ENCODE measurements at regions not wholly inside any gene's neighbourhood (a gene's known extent, or its start where the extent isn't known, plus 50 kb on each side); places are given as distances from the start of the nearest gene placed in this dataset.

DNA sequence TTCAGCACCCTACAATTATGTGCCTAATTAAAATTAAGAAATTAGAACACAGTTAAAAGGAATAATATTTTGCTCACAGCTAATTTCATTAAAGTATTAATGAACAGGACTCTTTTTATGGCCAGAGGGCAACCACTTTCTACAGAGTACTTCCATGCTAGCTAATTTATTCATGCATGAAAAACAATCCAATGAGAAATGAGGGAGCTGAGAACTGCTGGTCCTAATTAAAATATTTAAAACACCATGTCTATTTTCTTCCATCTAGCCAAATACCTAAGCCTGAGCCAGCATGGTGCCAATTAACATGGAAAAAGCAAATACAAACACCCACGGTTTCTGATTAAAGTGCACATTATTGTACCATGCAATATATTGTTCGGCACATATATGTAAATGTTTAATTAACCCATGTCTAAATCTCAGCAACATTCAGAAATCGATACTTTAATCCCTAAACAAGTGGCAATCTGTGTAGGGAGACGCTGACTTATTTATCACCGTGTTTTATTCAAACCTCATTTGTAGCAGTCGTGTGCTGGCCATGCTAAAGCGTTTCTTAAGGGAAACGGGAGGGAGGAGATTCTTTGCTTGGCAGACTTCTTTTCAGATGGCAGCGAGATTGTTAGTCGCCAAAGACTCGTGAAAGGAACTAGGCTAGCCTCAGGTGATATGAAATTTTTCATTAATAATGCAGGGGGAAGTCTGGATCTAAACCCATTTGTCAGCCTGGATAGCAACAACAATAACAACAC is 193.5 kb downstream of the ANXA2 start:
- intact Hi-C loops (cut with micrococcal nuclease): loop anchor here (10.0 kb wide), 1 partner anchor 120 kb away; no protein-coding TSS in a partner anchor

- intact Hi-C loops (cut with micrococcal nuclease): loop anchor here (10.0 kb wide), 1 partner anchor 116 kb away; no protein-coding TSS in a partner anchor
Observed at GRCh38 chr15:60208709-60209108, 189.1 kb downstream of the ANXA2 start.

GRCh38 chr15:60212536-60212935 is 185.2 kb downstream of the ANXA2 start:
- intact Hi-C loops (cut with micrococcal nuclease): no loop called here

DNA sequence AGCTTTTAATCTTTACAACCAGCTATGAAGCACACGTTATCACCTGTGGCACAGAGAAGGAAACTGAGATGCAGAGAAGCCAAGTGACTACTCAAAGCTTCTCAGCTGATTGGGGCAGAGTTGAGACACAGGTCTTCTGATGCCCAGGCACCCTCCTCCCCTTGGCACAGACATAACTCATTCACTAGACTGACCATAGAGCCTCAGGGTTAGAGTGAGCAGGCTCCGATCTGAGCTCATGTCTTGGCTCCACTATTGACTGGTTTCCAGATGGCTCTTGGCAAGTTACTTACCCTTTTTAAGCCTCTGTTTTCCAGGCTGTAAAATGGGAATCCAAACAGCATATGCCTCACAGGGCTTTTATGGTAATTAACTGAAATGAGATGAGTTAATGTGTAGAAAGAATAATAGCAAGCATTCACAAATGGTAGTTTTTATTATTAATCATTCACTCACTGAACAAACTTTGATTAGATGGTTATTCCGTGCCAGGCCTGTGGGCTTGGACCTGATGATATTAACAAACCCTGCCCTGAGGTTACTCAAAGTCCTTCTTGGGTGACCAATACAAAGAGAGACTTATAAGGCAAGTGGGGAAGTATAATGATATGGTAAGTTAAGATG is 184.3 kb downstream of the ANXA2 start:
- intact Hi-C loops (cut with micrococcal nuclease): no loop called here

- intact Hi-C loops (cut with micrococcal nuclease): no loop called here
Observed at GRCh38 chr15:60214201-60214600, 183.6 kb downstream of the ANXA2 start.

DNA sequence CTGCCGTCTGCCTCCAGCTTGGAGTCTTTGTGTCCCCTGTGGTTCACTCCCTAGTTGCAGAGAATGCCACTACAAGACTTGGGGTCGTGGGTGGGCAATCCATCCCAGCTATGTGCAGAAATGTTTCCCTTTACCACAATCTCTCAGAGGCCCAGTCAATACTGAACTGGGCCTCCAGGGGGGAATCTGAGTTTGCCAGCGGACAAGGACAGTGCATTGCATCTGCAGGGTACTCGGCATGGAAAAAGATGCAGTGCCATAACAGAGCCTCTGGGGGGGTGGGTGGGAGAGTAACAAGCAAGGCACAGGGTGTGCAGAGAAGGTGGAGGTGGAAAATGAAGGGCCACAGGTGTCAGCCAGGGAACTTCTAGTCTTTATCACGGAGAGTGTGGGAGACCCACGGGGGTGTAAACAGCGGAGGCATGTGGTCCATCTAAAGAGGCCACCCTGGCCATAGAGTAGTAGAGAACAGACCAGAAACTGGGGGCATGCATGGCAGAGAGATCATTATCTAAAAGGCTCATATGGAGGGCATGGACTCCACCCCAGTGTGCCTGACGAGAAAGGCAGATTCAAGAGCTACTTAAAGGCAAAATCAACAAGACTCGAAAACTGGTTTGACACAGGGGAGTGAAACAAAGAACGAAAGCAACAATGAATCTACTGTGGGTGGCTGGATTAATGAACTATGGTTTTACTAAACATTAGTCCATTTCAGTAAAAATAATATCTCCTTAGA is 182.4 kb downstream of the ANXA2 start:
- intact Hi-C loops (cut with micrococcal nuclease): no loop called here

DNA sequence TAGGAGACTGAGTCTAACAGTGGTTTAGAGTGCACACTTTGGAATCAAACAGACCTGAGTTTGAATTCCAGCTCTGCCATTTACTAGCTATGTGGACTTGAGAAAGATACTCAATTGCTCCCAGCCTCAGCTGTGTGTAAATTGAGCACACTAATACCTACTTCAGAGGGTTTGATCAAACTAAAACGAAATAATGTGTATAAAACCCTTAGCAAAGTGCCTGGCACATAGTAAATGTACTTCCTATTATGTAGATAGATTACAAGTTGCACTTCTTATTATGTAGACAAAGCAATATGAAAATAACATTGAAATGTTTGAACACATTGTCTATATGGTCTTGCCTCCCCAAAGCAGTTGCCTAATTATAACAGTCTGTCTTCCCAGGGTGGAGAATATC is 180.6 kb downstream of the ANXA2 start:
- intact Hi-C loops (cut with micrococcal nuclease): no loop called here

- intact Hi-C loops (cut with micrococcal nuclease): no loop called here
Observed at GRCh38 chr15:60218256-60218655, 179.5 kb downstream of the ANXA2 start.

- intact Hi-C loops (cut with micrococcal nuclease): no loop called here
Observed at GRCh38 chr15:60219866-60220265, 177.9 kb downstream of the ANXA2 start.

GRCh38 chr15:60221356-60221755 is 176.4 kb downstream of the ANXA2 start:
- intact Hi-C loops (cut with micrococcal nuclease): no loop called here

GRCh38 chr15:60222404-60222803 is 175.4 kb downstream of the ANXA2 start:
- intact Hi-C loops (cut with micrococcal nuclease): no loop called here

DNA sequence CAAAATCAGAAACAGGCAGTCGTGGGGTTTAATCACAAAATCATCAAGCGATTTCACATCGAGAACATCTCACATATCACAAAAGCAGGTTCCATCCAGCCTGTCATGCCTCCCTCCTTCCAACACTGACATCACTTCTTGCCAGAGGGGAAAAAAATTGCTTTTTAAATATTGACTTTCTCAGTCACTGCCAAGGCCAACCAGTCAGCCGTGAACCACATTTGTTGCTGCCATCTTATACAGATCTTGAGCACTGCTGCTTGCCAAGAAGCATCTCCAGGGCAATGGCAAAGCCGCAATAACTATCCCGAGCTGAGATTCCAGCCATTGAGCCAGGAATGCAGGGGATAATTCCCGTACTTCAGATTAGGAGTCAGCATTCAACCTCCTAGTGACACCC is 174.6 kb downstream of the ANXA2 start:
- intact Hi-C loops (cut with micrococcal nuclease): no loop called here

DNA sequence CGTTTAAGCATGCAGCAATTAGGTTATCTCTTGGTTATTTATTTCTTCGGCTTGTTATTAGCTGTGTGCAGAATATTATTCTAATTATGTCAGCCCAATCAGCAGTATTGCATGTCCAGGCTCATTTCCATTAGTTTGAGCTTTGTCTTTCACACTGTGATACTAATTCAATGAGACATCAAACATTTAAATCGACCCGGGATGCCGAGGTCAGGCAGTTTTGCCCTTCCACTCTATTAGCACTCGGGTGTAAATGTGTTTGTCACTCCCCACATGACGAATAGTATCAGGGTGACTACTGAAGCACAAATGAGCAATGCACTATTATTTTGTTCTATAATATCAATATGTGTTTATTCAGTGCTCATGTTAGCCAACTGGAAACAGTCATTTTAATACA is 170.9 kb downstream of the ANXA2 start:
- intact Hi-C loops (cut with micrococcal nuclease): no loop called here

DNA sequence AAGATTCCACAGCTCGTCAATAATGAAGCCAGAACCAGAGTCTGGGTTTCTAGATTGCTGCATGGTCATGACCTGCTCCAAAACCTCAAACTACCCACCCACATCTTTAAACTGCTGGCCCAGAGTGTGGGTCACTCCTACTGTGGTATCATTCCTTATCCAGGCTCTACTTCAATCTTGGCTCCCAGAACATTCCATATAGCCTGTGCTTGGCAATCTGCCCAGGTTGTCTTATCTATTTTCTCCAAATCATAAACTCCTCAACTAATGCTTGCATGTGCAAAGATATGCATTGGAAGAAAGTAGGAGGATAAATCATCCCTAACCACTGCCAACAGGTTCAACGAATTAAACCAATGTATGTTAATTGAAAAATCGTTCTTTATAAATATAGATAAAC is 169.7 kb downstream of the ANXA2 start:
- intact Hi-C loops (cut with micrococcal nuclease): no loop called here

DNA sequence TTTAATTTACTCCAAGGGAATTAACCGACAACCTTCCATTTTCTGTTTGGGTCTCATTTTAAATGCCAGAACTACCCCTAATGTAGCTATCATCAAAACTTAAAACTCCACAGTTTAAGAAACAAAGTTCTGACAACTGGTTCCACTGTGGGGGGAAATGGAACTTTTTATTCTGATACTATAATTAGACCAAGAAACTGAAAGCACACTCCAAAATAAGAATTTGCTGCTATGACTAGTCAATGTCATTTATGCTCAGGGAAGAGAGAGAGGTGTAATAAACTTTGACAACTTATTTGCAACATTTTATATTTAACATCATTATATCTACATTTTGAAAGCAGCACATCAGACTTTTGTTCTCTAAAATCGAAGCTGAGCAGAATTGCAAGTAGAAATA is 169.2 kb downstream of the ANXA2 start:
- intact Hi-C loops (cut with micrococcal nuclease): no loop called here

- intact Hi-C loops (cut with micrococcal nuclease): no loop called here
Observed at GRCh38 chr15:60235951-60236710, 161.7 kb downstream of the ANXA2 start.

- intact Hi-C loops (cut with micrococcal nuclease): no loop called here
Observed at GRCh38 chr15:60237446-60237845, 160.3 kb downstream of the ANXA2 start.

DNA sequence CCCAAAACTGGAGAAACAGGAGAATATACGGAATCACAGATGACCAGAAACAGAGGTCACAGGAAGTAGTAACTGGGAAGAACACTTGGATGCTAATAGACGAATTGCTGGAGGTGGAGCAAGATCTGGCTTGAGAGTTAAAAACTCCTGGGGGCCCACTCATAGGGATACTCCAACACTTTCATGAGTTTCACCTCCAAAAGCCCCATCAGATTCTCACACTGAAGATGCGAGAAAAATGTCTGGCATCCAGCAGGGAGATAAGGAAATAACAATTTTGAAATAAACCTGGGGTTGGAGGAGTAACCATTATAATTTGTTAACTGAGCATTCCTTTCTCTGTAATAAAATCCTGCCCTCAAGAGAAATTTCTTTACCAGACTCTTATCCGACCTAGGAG is 154.0 kb downstream of the ANXA2 start:
- intact Hi-C loops (cut with micrococcal nuclease): no loop called here

DNA sequence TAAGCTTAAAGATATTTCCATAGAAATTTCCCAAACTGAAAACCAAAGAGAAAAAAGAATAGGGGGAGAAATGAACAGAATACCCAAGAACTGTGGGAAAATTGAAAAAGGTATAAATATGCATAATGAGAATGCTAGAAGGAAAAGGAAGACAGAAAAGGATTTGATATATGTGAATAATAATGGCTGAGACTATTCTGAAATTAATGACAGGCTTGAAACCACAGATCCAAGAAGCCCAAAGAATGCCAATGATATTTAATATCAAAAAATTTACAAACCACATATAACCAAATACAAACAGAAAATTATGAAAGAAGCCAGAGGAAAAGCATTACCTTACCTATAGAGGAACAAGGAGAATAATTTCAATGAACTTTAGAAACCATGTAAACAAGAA is 153.0 kb downstream of the ANXA2 start:
- intact Hi-C loops (cut with micrococcal nuclease): no loop called here

GRCh38 chr15:60250316-60250715 is 147.5 kb downstream of the ANXA2 start:
- intact Hi-C loops (cut with micrococcal nuclease): no loop called here

GRCh38 chr15:60251300-60252070 is 146.3 kb downstream of the ANXA2 start:
- intact Hi-C loops (cut with micrococcal nuclease): no loop called here
